Natural killer cell treated with Interleukin-12 subunit alpha and Interleukin-12 subunit beta and Interleukin-15 and Interleukin-18, amount 100 ng/mL, for 72 hours (primary cell): ENCODE measurements at regions not wholly inside any gene's neighbourhood (a gene's known extent, or its start where the extent isn't known, plus 50 kb on each side); places are given as distances from the start of the nearest gene placed in this dataset.

Experiments used
- ATAC-seq, 2 donors: fragments of 150-1000 bp; cut with Tn5 transposase in 1 of 2; sonication (Bioruptor Pico), chemical (Tn5 transposase) in 1 of 2; 2 replicates each; pipeline ENCODE4 v1.10.0; 2021
- DNase-seq: peaks from one replicate; pipeline ENCODE4 v3.0.0; 2022; ENCODE audit warnings: low spot score
- H3K27ac Mint-ChIP-seq, 2 donors: 1 replicate in 1 of 2; 2 replicates in 1 of 2; pipeline ENCODE4 v1.8.0; 2022; ENCODE audit warnings: mixed read lengths in 2 of 2, mild to moderate bottlenecking in 1 of 2, moderate library complexity in 1 of 2
- H3K27me3 Mint-ChIP-seq, 2 donors: 1 replicate in 1 of 2; 2 replicates in 1 of 2; pipeline ENCODE4 v1.8.0; 2022; ENCODE audit warnings: mixed read lengths in 2 of 2
- H3K36me3 Mint-ChIP-seq: one replicate; pipeline ENCODE4 v1.8.0; 2022; ENCODE audit warnings: mixed read lengths
- H3K4me1 Mint-ChIP-seq, 2 donors: 1 replicate in 1 of 2; 2 replicates in 1 of 2; pipeline ENCODE4 v1.8.0; 2022; ENCODE audit warnings: low read depth in 2 of 2, mixed read lengths in 2 of 2, mild to moderate bottlenecking in 1 of 2
- H3K4me3 Mint-ChIP-seq: one replicate; pipeline ENCODE4 v1.8.0; 2022; ENCODE audit warnings: mixed read lengths
- H3K9me3 Mint-ChIP-seq: 2 replicates; pipeline ENCODE4 v1.8.0; 2022; ENCODE audit warnings: mixed read lengths

DNA sequence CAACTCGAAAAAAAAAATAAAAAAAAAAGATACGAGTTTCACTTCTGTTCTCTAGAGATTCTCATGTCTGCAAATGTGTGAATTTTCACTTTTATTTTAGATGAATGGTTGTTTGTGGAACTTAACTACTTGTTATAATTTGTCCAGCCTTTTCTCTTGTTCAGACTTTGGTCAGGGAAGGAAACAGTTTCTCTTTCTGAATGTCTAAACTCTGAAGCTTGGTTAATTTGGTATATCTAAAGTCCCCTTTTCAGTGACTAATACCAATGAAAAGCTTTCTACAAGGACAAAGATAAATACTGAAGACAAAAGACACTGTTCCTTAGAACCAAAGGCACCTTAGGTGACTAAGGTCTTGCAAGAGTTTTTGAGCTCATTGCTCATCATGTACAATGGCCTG, 144.4 kb upstream of the PIEZO2 start:
- H3K4me3 Mint-ChIP-seq, result no peak overlapping the region
- H3K36me3 Mint-ChIP-seq, result no peaks in the 10 kb centered on the region
- H3K4me1 Mint-ChIP-seq, result no peaks in the 10 kb centered on the region
- ATAC-seq, result no peak
- no peaks in the 10 kb centered on the region for H3K9me3 Mint-ChIP-seq
- H3K27ac Mint-ChIP-seq, result no peak overlapping the region
- DNase-seq, result no peak
- no peaks in the 10 kb centered on the region for H3K27me3 Mint-ChIP-seq

DNA sequence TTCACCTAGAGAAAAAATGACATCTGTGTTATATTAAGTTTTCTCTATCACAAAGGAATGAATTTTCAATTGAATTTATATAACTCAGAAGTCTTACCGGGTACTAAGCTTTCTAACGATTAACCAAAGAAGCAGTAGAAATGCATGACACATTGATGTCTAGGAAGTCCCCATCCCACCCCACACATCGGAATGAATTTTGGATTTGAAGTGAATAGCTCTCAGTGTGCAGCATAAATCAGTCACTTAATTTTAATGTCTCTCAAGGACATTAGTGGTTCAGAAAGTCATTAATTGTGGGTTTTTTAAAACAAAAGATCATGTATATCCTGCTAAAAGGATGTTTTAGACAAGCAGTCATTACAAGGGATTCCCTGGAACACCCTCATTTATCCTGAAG, 141.4 kb upstream of the PIEZO2 start:
- Mint-ChIP-seq H3K27ac (no peak overlapping the region), H3K27me3 (no peaks in the 10 kb centered on the region), H3K4me1 (no peaks in the 10 kb centered on the region), H3K9me3 (no peaks in the 10 kb centered on the region), H3K4me3 (no peak overlapping the region), H3K36me3 (no peaks in the 10 kb centered on the region)
- ATAC-seq (no peak), DNase-seq (no peak)

DNA sequence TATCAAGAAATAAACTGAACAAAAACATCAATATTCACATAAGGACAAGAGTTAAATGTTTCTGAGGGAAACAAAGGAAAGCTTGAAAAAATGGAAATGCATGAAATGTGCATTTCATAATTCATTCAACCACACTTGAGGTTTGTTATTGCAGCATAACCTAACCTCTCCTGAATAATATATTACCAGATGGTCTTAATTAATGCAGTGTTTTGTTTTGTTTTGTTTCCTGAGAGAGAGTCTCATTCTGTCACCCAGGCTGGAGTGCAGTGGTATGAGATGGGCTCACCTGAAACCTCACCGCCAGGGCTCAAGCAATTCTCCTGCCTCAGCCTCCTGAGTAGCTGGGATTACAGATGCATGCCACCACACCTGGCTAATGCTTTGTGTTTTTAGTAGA, 139.9 kb upstream of the PIEZO2 start:
- no peaks in the 10 kb centered on the region for H3K36me3 Mint-ChIP-seq
- H3K4me1 Mint-ChIP-seq, result no peaks in the 10 kb centered on the region
- H3K9me3 Mint-ChIP-seq, result no peaks in the 10 kb centered on the region
- H3K4me3 Mint-ChIP-seq, result no peak overlapping the region
- no peak overlapping the region for H3K27ac Mint-ChIP-seq
- H3K27me3 Mint-ChIP-seq, result no peaks in the 10 kb centered on the region
- DNase-seq, result no peak
- no peak for ATAC-seq

DNA sequence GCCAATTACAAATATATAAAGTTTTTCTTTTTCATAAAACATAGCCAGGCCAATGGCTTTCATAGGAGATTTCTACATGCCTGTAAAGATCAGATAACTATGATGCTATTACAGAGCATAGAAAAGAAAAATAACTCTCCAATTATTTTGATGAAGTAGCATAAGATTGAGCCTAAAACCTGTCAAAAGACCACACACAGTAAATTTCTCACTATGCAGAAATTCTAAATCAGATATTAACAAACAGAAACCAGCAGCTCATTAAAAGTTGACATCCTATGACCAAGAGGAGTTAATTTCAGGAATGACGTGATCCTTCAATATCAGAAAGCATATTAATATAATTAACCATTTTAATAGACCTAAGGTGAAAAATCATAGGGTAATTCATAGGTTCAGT, 139.0 kb upstream of the PIEZO2 start:
- Mint-ChIP-seq H3K4me1 (no peaks in the 10 kb centered on the region), H3K27ac (no peak overlapping the region), H3K4me3 (no peak overlapping the region), H3K9me3 (no peaks in the 10 kb centered on the region), H3K36me3 (no peaks in the 10 kb centered on the region), H3K27me3 (no peaks in the 10 kb centered on the region)
- DNase-seq (no peak), ATAC-seq (no peak)

DNA sequence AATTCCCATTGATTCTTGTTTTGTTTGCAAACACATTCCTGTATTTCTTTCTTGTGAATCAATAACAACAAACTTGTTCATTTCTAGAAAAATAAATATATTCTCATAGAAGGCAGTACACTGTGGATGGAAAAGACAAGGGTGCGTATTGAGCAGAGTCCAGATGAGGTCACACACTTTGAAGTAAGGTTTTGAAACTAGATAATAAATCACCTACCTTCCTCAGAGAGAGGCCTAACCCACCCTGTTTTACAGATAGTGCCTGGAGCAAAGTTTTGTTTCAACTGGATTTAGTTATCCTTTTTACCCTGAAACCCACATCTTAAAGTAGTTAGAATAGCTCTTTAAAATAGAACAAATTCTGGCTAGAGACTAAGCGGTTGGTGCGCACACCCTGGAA, 137.1 kb upstream of the PIEZO2 start:
- no peaks in the 10 kb centered on the region for H3K4me1 Mint-ChIP-seq
- ATAC-seq, result no peak
- H3K36me3 Mint-ChIP-seq, result no peaks in the 10 kb centered on the region
- DNase-seq, result no peak
- H3K4me3 Mint-ChIP-seq, result no peak overlapping the region
- no peaks in the 10 kb centered on the region for H3K27me3 Mint-ChIP-seq
- H3K9me3 Mint-ChIP-seq, result no peaks in the 10 kb centered on the region
- H3K27ac Mint-ChIP-seq, result no peak overlapping the region

DNA sequence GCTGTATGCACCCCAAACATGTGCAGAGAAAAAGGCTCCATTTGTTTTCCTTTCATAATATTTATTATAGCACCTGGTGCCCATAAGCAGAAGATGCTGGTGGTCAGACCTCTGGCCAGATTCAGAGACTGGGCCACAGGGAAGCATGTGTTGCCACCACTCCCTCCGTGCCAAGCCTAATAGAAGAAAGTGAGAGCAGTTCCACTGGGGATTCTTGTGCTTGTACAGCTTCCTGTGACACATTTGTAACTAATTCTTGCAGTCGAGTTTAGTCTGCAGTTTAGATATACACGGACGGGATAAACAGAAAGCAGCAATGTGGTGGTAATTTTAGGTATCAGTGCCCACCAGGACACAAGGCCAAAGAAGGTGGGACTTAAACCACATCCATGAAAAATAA, 135.4 kb upstream of the PIEZO2 start:
- DNase-seq (no peak), ATAC-seq (no peak)
- H3K27ac Mint-ChIP-seq, result no peak overlapping the region
- H3K27me3 Mint-ChIP-seq, result no peaks in the 10 kb centered on the region
- no peaks in the 10 kb centered on the region for H3K9me3 Mint-ChIP-seq
- H3K36me3 Mint-ChIP-seq, result no peaks in the 10 kb centered on the region
- no peaks in the 10 kb centered on the region for H3K4me1 Mint-ChIP-seq
- no peak overlapping the region for H3K4me3 Mint-ChIP-seq

DNA sequence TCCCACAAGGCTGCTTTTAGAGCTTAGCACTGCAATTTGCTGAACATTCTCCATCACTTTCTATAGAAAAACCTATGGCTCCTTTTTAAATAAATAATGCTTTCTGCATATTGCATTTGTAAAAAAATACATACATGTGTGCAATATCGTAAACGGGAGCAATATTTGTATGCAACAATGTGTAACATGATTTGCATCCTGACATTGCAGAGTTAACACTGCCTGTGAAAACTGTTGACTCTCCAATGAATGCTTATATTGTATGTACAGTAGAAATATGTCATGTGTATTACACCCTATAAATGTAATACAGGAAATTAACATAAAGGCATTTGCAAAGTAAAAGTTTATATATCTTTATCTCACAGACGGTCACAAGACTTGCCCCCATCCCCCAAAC, 135.0 kb upstream of the PIEZO2 start:
- ATAC-seq (no peak), DNase-seq (no peak)
- Mint-ChIP-seq H3K9me3 (no peaks in the 10 kb centered on the region), H3K4me1 (no peaks in the 10 kb centered on the region), H3K4me3 (no peak overlapping the region), H3K36me3 (no peaks in the 10 kb centered on the region), H3K27me3 (no peaks in the 10 kb centered on the region), H3K27ac (no peak overlapping the region)

DNA sequence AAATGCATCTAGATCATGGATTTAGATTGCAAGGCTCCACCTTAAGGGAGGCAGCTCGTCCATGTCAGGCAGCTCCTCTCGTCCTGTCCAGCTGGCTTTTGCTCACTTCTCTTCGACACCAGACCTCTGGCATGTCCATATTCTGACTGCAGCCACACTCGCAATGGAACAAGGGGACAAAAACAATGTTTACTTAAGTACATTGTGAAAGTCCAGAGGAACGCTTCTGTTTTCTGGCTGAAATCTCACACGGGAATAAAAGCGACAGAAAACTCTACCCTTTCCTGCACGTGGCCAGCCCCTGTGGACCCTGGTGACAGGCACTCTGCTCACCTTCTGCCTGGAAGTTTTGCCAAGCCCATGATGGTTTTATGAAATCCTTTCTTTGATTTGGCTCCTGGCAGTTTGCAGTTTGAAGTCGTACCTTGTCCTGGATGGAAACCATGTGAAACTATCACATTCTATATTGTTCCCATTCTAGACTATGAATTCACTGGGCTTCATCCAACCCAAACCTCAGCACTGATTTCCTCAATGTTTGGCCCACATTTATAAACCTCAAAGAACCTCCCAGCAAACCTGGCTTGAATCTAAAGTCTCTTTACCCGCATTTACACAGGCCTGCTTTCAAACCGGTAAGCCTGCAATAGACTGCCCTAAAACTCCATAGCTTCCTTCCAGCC, 134.3 kb upstream of the PIEZO2 start:
- Mint-ChIP-seq H3K36me3 (no peaks in the 10 kb centered on the region), H3K4me3 (no peak overlapping the region), H3K27ac (no peak overlapping the region), H3K27me3 (no peaks in the 10 kb centered on the region), H3K9me3 (no peaks in the 10 kb centered on the region), H3K4me1 (no peaks in the 10 kb centered on the region)
- no peak for ATAC-seq
- DNase-seq, result no peak

DNA sequence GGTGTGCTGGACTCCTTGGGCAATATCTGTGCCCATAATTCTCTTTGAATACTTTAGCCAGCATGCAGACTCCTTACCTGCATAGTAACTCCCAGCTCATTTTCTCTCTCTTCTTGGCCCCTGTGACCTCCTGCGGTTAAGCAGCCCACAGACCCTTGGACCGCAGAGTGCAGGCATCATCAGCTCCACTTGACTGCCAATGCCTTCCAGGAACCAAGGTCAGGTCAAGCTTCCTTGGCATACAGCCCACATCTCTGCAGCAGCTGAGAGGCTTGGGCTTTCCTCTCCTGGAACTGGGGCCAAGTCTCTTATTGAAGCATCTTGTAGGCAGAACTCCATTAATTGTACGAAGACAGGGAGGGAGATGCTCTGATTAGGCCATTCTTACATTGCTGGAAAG, 130.1 kb upstream of the PIEZO2 start:
- Mint-ChIP-seq H3K36me3 (no peaks in the 10 kb centered on the region), H3K4me3 (no peak overlapping the region), H3K9me3 (peaks cover 4% of the 10 kb centered on the region), H3K27ac (no peak overlapping the region), H3K27me3 (no peaks in the 10 kb centered on the region), H3K4me1 (no peaks in the 10 kb centered on the region)
- ATAC-seq (no peak), DNase-seq (no peak)

DNA sequence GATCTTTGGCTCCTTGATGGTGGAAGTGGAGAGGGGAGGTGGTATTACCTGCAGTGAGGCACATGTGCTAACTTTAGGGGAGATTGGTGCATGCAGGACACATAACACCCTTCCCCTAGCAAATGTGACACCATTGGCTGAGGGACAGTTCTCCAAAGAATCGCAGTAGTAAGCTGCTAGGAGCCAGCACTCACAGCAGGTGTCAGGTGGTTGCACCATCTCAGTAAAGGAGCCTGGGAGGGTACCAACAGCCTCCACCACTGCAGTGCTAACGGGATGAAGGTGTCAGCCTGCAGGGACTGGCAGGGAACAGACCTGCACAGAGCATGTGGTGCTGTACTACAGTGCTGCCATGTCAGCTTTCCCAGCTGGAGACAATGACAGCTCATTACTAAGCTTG, 127.3 kb upstream of the PIEZO2 start:
- Mint-ChIP-seq H3K9me3 (peaks cover 4% of the 10 kb centered on the region), H3K4me1 (no peaks in the 10 kb centered on the region), H3K27ac (no peak overlapping the region), H3K4me3 (no peak overlapping the region), H3K27me3 (no peaks in the 10 kb centered on the region), H3K36me3 (no peaks in the 10 kb centered on the region)
- DNase-seq (no peak), ATAC-seq (no peak)

DNA sequence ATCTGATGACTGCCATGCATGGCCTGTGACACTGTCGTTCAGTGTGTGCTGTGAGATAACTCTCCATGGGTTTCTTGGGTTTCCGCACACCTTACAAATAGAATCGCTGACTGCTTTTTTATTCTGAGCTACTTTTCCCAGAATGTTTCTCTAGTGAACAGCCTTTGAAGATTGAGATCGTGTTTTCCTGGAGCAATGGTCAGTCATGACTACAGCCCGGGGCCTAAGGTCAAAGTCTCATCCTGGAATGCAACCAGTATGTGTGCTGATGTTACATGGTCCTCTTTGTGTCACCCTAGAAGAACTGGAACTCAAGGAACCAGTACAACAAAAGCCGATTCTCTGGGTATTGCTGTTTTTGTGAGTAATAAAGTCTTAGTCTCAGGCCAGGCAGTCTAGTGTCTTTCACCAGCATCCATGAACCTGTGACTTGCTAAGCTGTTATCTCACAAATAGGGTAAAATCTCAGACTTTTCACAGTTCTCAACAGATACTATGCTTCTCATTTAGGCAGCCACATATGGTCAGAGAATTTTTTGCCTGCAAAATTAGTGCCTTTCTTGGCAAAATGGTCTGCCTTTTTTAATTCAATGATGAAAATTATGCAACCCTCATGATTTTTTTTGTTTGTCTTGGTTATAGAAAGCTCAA, 124.9 kb upstream of the PIEZO2 start:
- no peaks in the 10 kb centered on the region for H3K4me1 Mint-ChIP-seq
- peaks cover 4% of the 10 kb centered on the region for H3K9me3 Mint-ChIP-seq
- ATAC-seq (no peak), DNase-seq (no peak)
- no peak overlapping the region for H3K4me3 Mint-ChIP-seq
- H3K27me3 Mint-ChIP-seq, result no peaks in the 10 kb centered on the region
- no peak overlapping the region for H3K27ac Mint-ChIP-seq
- H3K36me3 Mint-ChIP-seq, result no peaks in the 10 kb centered on the region

DNA sequence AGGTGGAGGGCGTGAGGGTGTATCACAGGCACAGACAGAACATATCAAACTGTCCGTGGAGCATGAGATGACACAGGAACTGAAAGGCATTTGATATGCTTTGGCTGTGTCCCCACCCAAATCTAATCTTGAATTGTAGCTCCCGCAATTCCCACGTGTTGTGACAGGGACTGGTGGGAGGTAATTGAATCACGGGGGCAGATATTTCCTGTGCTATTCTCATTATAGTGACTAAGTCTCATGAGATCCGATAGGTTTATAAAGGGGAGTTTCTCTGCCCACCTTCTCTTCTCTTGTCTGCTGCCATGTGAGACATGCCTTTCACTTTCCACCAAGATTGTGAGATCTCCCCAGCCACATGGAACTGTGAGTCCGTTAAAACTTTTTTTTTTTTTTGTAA, 123.1 kb upstream of the PIEZO2 start:
- Mint-ChIP-seq H3K4me1 (no peaks in the 10 kb centered on the region), H3K27ac (no peak overlapping the region), H3K4me3 (no peak overlapping the region), H3K9me3 (peaks cover 5% of the 10 kb centered on the region), H3K27me3 (no peaks in the 10 kb centered on the region), H3K36me3 (no peaks in the 10 kb centered on the region)
- DNase-seq, result no peak
- no peak for ATAC-seq

DNA sequence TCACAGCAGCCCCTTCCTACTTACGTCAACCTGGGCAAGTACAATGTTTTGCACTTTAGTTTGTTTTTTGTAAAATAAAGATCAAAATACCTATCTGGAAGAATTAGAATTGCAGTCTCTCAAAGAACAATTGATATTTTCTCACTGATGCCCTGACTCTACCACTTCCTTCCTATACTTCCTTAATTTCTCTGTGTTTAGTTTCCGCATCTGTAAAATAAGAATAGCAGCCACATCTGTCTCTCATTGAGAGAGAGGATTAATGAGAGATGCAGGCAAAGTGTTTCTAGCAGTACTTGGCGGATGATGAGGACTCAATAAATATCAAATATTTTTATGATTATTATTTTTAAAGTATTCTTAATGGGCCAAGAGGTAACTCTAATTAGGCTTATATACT, 122.6 kb upstream of the PIEZO2 start:
- ATAC-seq (no peak), DNase-seq (no peak)
- H3K36me3 Mint-ChIP-seq, result peaks cover under 1% of the 10 kb centered on the region
- H3K27ac Mint-ChIP-seq, result no peak overlapping the region
- no peaks in the 10 kb centered on the region for H3K4me1 Mint-ChIP-seq
- no peaks in the 10 kb centered on the region for H3K27me3 Mint-ChIP-seq
- no peak overlapping the region for H3K4me3 Mint-ChIP-seq
- peaks cover 9% of the 10 kb centered on the region for H3K9me3 Mint-ChIP-seq

DNA sequence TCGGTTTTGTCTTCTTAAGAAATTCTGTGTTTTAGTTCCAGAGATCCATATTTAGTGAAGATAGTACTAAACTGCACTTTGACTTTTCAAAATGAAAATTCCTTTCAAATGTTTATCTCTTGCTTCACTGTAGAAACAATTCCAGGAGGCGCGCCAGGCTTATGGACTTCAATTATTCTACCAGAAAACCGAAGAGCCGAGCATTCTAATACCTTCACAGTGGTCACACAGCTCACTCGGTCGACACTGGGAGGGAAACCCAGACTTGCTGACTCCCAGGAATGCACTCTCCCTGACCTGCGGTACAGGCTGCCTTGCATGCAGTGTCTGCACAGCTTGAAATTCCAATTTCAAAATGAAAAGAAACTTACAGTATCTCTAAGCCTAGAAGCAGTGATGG, 119.9 kb upstream of the PIEZO2 start:
- H3K27me3 Mint-ChIP-seq, result no peaks in the 10 kb centered on the region

DNA sequence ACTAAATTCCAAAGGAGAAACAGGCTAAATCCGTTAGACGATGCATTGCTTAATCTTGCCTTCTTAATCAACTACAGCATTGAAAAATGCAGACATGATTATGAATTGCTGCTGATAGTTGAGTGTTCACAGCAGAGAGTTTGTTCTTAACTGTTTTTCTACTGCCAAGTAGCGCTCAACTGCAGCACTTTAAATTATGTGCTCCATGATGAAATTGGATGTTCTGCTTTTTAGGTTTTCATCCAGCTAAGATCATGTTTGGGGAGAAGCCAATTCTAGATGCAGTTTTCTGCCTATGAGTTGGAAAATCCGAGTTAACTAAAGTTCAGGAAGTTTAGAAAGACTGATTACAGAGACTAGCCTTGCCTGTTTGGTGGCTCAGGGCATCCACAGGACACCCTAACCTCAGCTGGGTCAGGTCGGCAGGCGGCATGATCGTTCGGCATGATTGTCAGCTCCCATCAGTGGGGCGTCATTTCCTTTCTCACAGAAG, 119.4 kb upstream of the PIEZO2 start:
- no peak for ATAC-seq
- no peaks in the 10 kb centered on the region for H3K27me3 Mint-ChIP-seq
- H3K9me3 Mint-ChIP-seq, result peaks cover 9% of the 10 kb centered on the region
- H3K36me3 Mint-ChIP-seq, result peaks cover 12% of the 10 kb centered on the region
- no peaks in the 10 kb centered on the region for H3K4me1 Mint-ChIP-seq
- H3K4me3 Mint-ChIP-seq, result no peak overlapping the region
- DNase-seq, result no peak
- H3K27ac Mint-ChIP-seq, result no peak overlapping the region

More for the DNA sequence above, 119.9 kb upstream of the PIEZO2 start:
- no peak for ATAC-seq
- DNase-seq, result no peak
- Mint-ChIP-seq H3K4me3 (no peak overlapping the region), H3K4me1 (no peaks in the 10 kb centered on the region), H3K27ac (no peak overlapping the region), H3K9me3 (peaks cover 9% of the 10 kb centered on the region), H3K36me3 (peaks cover 10% of the 10 kb centered on the region)
